AG09319 (cell line): ENCODE measurements at regions not wholly inside any gene's neighbourhood (a gene's known extent, or its start where the extent isn't known, plus 50 kb on each side); places are given as distances from the start of the nearest gene placed in this dataset.
"Not testable (repeated sequence)": the region's sequence is repeated elsewhere in the genome, so short reads cannot be mapped to it uniquely, and the experiment has no call there.

Source experiments
- DNase-seq: peaks from one replicate; pipeline ENCODE4 v3.0.0-alpha.2; 2010; ENCODE audit warnings: low read depth; ENCODE audit errors: extremely low read depth
- CTCF ChIP-seq: IDR thresholded peaks from 2 replicates; pipeline ENCODE4 v1.5.1; 2011; ENCODE audit warnings: low read depth, mild to moderate bottlenecking, inconsistent platforms, low read length, moderate library complexity

DNA sequence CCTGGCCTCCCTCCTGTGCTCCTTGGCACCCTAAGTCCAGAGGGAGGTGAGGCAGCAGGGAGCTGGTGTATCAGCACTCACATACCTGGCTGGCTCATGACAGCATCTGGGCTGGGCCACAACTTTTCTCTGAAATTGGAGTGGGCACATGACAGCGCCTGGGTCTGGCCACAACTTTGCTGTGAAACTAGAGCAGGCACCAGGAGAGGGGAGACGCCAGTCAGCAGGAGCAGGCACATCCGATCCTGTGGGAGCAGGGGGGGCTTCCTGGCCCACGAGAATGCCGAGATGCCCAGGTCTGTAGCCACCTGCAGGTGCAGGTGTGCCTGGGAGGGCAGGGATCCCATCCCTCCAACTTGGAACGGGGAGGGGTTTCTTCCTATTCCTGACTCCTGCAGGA is 69.7 kb upstream of the PPP3CA start:
- DNase-seq, result no peak
- no peak for TF ChIP-seq CTCF

DNA sequence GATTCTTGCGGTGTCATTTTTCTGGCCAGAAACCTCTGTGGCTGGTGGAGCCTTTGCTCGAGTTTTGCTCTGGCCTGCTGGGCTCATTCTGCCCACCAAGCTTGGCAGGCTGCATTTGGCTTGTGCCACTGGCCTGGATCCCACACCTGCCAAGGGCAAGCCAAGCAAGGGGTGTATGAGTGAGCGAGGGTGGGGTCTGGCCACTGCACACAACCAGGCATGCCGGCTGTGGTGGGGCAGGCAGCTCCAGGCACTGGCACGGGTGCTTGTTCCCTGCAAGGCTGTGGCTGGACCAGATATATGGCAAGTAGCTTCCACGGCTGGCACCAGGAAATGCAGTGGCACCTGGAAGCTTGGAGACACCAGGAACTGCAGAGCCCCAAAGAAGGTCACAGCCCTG is 68.6 kb upstream of the PPP3CA start:
- DNase-seq, result no peak
- TF ChIP-seq CTCF, result no peak

DNA sequence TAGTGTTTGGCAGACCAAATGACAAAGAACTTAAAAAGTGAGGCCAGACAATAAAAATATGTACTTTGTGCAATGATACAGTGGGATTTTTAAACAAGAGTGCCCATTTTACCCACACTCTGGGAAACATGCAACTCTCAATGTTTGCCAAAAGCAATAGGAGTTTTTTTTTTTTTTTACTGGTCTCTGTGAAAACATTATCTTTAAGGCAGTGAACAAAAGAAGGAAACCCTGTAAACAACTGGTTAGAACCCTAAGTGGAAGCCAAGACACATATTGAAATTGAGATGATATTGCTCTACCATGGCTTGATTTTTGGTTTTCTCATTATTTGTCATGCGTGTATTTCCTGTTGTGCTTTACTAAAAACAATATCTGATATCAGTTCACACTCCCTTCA is 67.2 kb upstream of the PPP3CA start:
- no peak for DNase-seq
- TF ChIP-seq CTCF, result no peak

DNA sequence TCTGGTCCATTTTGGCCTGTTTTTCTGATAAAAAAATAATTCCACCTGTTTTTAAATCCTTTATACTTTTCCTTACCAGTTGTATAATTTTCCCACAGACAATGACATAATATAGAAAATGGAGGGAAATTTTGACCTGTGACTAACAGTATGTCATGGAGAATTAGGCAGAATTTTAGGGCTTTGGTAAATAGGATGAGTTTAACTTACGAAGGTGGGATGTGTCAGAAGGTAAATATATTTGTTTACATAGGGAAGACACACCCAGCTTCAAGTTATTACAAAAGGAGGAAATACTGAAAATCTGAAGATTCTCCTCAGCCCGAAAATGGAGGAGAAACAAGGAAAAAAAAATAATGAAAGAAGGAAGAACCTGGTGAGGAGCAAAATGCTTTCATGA is 64.6 kb upstream of the PPP3CA start:
- no peak for TF ChIP-seq CTCF
- no peak for DNase-seq

DNA sequence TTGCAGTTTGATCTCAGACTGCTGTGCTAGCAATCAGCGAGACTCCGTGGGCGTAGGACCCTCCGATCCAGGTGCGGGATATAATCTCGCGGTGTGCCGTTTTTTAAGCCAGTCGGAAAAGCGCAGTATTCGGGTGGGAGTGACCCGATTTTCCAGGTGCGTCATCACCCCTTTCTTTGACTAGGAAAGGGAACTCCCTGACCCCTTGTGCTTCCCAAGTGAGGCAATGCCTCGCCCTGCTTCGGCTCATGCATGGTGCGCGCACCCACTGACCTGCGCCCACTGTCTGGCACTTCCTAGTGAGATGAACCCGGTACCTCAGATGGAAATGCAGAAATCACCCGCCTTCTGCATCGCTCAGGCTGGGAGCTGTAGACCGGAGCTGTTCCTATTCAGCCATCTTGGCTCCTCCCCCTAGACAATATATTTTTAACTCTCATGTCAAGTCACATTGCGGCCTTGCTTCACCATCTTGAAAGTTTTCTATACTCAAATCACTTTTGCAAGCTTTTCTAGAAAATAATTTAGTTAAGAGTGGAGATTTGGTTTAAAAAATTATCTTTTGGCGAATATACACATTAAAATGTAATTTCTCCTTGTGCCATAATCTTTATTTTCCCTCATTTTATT is 64.1 kb upstream of the PPP3CA start:
- DNase-seq, result not testable (repeated sequence)

DNA sequence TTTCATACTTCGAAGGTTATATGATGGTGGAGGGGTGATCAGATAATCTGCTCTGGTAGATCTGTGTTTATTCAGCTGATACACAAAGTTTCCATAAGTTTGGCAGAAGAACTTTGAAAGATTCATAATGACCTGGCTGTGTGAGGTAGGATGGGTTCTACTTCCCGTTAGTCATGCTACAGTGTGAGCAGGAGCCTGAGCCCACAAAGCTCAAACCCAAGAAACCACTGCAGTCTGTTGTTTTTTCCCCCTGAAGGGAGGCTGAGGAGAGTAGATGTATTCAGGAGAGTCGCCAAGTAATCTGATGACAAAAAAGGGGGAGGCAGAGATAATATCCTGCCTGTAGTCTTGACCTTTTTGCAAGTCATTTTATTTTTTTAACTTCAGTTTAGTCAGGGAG is 52.8 kb upstream of the PPP3CA start:
- DNase-seq, result no peak
- TF ChIP-seq CTCF, result no peak

DNA sequence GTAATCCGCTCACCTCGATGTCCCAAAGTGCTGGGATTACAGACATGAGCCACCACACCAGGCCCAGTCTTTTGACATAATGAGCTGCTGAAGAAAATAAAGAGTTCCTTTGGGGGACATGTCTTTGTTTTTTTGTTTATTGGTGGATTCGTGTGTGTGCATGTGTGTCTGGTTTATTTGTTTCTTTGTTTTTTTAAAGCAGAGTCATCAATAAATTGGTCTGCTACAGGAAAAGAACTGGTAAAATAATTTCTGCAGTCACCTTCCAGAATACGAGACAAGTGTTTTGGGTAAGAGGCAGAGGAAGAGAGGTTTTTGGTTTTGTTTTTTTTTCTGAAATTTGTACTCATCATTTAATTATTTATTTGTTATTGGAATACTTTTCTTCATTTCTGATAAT is 51.5 kb upstream of the PPP3CA start:
- no peak for TF ChIP-seq CTCF
- DNase-seq, result no peak
